Gastroesophageal sphincter (tissue), 4 donors: ENCODE measurements at regions not wholly inside any gene's neighbourhood (a gene's known extent, or its start where the extent isn't known, plus 50 kb on each side); places are given as distances from the start of the nearest gene placed in this dataset.
"Not testable (repeated sequence)": the region's sequence is repeated elsewhere in the genome, so short reads cannot be mapped to it uniquely, and the experiment has no call there.

Experiments used
- ATAC-seq: fragments of 150-250 bp; one replicate; pipeline ENCODE4 v1.9.1; 2016; ENCODE audit warnings: mild to moderate bottlenecking, moderate library complexity
- H3K27ac ChIP-seq, 4 donors: fragments of 200-600 bp; sonication (generic) in 3 of 4; 1 replicate in 3 of 4; 2 replicates in 1 of 4; pipeline ENCODE4 v1.5.1; 2016 to 2019
- H3K27me3 ChIP-seq: fragments of 200-600 bp; sonication (generic); one replicate; pipeline ENCODE4 v1.5.1; 2019
- H3K36me3 ChIP-seq, 2 donors: fragments of 200-600 bp; sonication (generic); one replicate each; pipeline ENCODE4 v1.5.1; 2019; ENCODE audit warnings: control low read depth in 1 of 2
- H3K4me1 ChIP-seq, 3 donors: fragments of 200-600 bp; sonication (generic); 1 replicate in 2 of 3; 2 replicates in 1 of 3; pipeline ENCODE4 v1.5.1; 2016 to 2019; ENCODE audit warnings: control low read depth in 2 of 3
- H3K4me3 ChIP-seq, 2 donors: fragments of 200-600 bp; sonication (generic); one replicate each; pipeline ENCODE4 v1.5.1; 2019; ENCODE audit warnings: mild to moderate bottlenecking in 1 of 2, moderate library complexity in 1 of 2
- H3K9me3 ChIP-seq, 3 donors: fragments of 200-600 bp; sonication (generic); one replicate each; pipeline ENCODE4 v1.5.1; 2017 to 2019; ENCODE audit warnings: control low read depth in 2 of 3
- CTCF ChIP-seq, 4 experiments: fragments of 200-600 bp in 2 of 4; fragments of 450-650 bp in 2 of 4; sonication (generic) in 1 of 4; IDR thresholded peaks; one replicate each; pipeline ENCODE4 v1.5.1; 2017 to 2019; ENCODE audit warnings: antibody characterized with exemption in 4 of 4, mild to moderate bottlenecking in 2 of 4, moderate library complexity in 2 of 4
- EP300 ChIP-seq: sonication (generic); formaldehyde crosslinking; IDR thresholded peaks from one replicate; pipeline ENCODE4 v1.6.1; 2017; ENCODE audit warnings: antibody characterized with exemption, mild to moderate bottlenecking
- POLR2A ChIP-seq, 2 donors: fragments of 450-650 bp; IDR thresholded peaks; one replicate each; pipeline ENCODE4 v1.6.1; 2017; ENCODE audit warnings: antibody characterized with exemption in 2 of 2, mild to moderate bottlenecking in 2 of 2, moderate library complexity in 1 of 2
- POLR2AphosphoS5 ChIP-seq: sonication (generic); formaldehyde crosslinking; IDR thresholded peaks from one replicate; pipeline ENCODE4 v1.6.1; 2017; ENCODE audit warnings: antibody characterized with exemption
- WGBS, 2 donors: methylation state at CpG; one replicate each; pipeline ENCODE4 v1.1.5; 2018; ENCODE audit warnings: low coverage in 1 of 2; 5-methylcytosine and 5-hydroxymethylcytosine counted together

GRCh38 chr2:168330624-168331423, 83.4 kb upstream of the STK39 start:
- TF ChIP-seq POLR2AphosphoS5: no peak
- TF ChIP-seq CTCF (IDR thresholded peaks at IDR 0.05): no peak
- TF ChIP-seq EP300: no peak
- no peak for TF ChIP-seq POLR2A (IDR thresholded peaks at IDR 0.05)
- Histone ChIP-seq H3K4me3 (no peak overlapping the region), H3K4me1 (no peaks in the 10 kb centered on the region), H3K9me3 (peaks cover 0 to 28% (median 2%) of the 10 kb centered on the region in 3 donors), H3K36me3 (no peaks in the 10 kb centered on the region), H3K27me3 (no peaks in the 10 kb centered on the region), H3K27ac (no peak overlapping the region)
- no peak for ATAC-seq

- H3K27ac ChIP-seq, H3K4me3 ChIP-seq, H3K36me3 ChIP-seq, H3K27me3 ChIP-seq, ATAC-seq, H3K4me1 ChIP-seq: not testable (repeated sequence)
- 92 to 94% methylated on average over 8 of the region's 8 CpGs for WGBS, 2 donors
- peaks cover 0 to 14% (median 0%) of the 10 kb centered on the region in 3 donors for H3K9me3 ChIP-seq
Observed at GRCh38 chr2:168335254-168335653, 87.9 kb upstream of the STK39 start.

- Histone ChIP-seq H3K27ac (no peak overlapping the region), H3K36me3 (no peaks in the 10 kb centered on the region), H3K9me3 (no peaks in the 10 kb centered on the region), H3K4me1 (no peaks in the 10 kb centered on the region), H3K4me3 (no peak overlapping the region), H3K27me3 (no peaks in the 10 kb centered on the region)
- 68 to 74% methylated on average over 5 to 6 of the region's 6 CpGs for WGBS, 2 donors
- TF ChIP-seq POLR2AphosphoS5 (no peak), CTCF (IDR thresholded peaks at IDR 0.05) (peak in 3 of 4 experiments; percentile 23 to 57 (median 34)), POLR2A (IDR thresholded peaks at IDR 0.05) (no peak), EP300 (no peak)
- ATAC-seq: peak; percentile 48
Observed at GRCh38 chr2:168336786-168337388, 89.5 kb upstream of the STK39 start.

GRCh38 chr2:168338292-168338691, 90.9 kb upstream of the STK39 start:
- Histone ChIP-seq H3K9me3 (no peaks in the 10 kb centered on the region), H3K4me1 (no peaks in the 10 kb centered on the region), H3K27ac (no peak overlapping the region), H3K4me3 (no peak overlapping the region), H3K27me3 (no peaks in the 10 kb centered on the region), H3K36me3 (no peaks in the 10 kb centered on the region)
- no peak for ATAC-seq
- 33 to 42% methylated on average over 2 to 3 of the region's 3 CpGs for WGBS, 2 donors
- TF ChIP-seq CTCF (IDR thresholded peaks at IDR 0.05) (no peak), EP300 (no peak), POLR2AphosphoS5 (no peak), POLR2A (IDR thresholded peaks at IDR 0.05) (no peak)

GRCh38 chr2:168338803-168339437, 91.5 kb upstream of the STK39 start:
- Histone ChIP-seq H3K27ac (no peak overlapping the region), H3K36me3 (no peaks in the 10 kb centered on the region), H3K4me1 (no peaks in the 10 kb centered on the region), H3K27me3 (no peaks in the 10 kb centered on the region), H3K4me3 (no peak overlapping the region), H3K9me3 (no peaks in the 10 kb centered on the region)
- ATAC-seq: no peak
- WGBS, 2 donors: 70 to 75% methylated on average over 1 of the region's 1 CpG
- TF ChIP-seq EP300: no peak
- no peak for TF ChIP-seq POLR2AphosphoS5
- no peak for TF ChIP-seq POLR2A (IDR thresholded peaks at IDR 0.05)
- no peak for TF ChIP-seq CTCF (IDR thresholded peaks at IDR 0.05)
